ENCODE measurements at regions not wholly inside any gene's neighbourhood (a gene's known extent, or its start where the extent isn't known, plus 50 kb on each side); places are given as distances from the start of the nearest gene placed in this dataset.

- Histone ChIP-seq H3K79me2 (ENCODE audit: insufficient read depth, low read length) (no peaks in the 10 kb centered on the region), H2AFZ (ENCODE audit: low read length) (no peak overlapping the region), H3K9ac (ENCODE audit: low read length) (no peak overlapping the region), H3K27ac (ENCODE audit: low read depth, low read length, poor library complexity, severe bottlenecking) (no peak overlapping the region), H3K9me3 (ENCODE audit: low read length) (no peaks in the 10 kb centered on the region), H3F3A (ENCODE audit: insufficient read depth, low read length) (no peaks in the 10 kb centered on the region), H3K4me1 (ENCODE audit: insufficient read depth, low read length, severe bottlenecking) (no peaks in the 10 kb centered on the region), H3K36me3 (ENCODE audit: insufficient read depth, low read length) (no peaks in the 10 kb centered on the region), H3K4me3 (ENCODE audit: low read depth, low read length, poor library complexity, severe bottlenecking) (no peak overlapping the region), H3K9me2 (ENCODE audit: low read depth, low read length) (no peaks in the 10 kb centered on the region), H3K27me3 (ENCODE audit: insufficient read depth, low read length) (no peaks in the 10 kb centered on the region), H4K20me1 (ENCODE audit: insufficient read depth, low read length) (no peaks in the 10 kb centered on the region), H3K4me2 (ENCODE audit: low read length) (no peak overlapping the region)
- TF ChIP-seq CTCF (IDR thresholded peaks at IDR 0.05; ENCODE audit: low read length) (no peak), EZH2 (IDR thresholded peaks at IDR 0.05; ENCODE audit: borderline replicate concordance, low read length) (no peak)
These were observed 476.3 kb upstream of the SLITRK1 start for GRCh38 chr13:84358601-84359000.

GRCh38 chr13:84352946-84353345 is 470.7 kb upstream of the SLITRK1 start:
- Histone ChIP-seq H3K4me3 (ENCODE audit: low read depth, low read length, poor library complexity, severe bottlenecking) (no peak overlapping the region), H3F3A (ENCODE audit: insufficient read depth, low read length) (no peaks in the 10 kb centered on the region), H3K27me3 (ENCODE audit: insufficient read depth, low read length) (no peaks in the 10 kb centered on the region), H3K27ac (ENCODE audit: low read depth, low read length, poor library complexity, severe bottlenecking) (no peak overlapping the region), H2AFZ (ENCODE audit: low read length) (no peak overlapping the region), H3K4me2 (ENCODE audit: low read length) (no peak overlapping the region), H3K4me1 (ENCODE audit: insufficient read depth, low read length, severe bottlenecking) (no peaks in the 10 kb centered on the region), H3K9ac (ENCODE audit: low read length) (no peak overlapping the region), H3K36me3 (ENCODE audit: insufficient read depth, low read length) (no peaks in the 10 kb centered on the region), H3K9me2 (ENCODE audit: low read depth, low read length) (no peaks in the 10 kb centered on the region), H3K79me2 (ENCODE audit: insufficient read depth, low read length) (no peaks in the 10 kb centered on the region), H3K9me3 (ENCODE audit: low read length) (no peaks in the 10 kb centered on the region), H4K20me1 (ENCODE audit: insufficient read depth, low read length) (no peaks in the 10 kb centered on the region)
- TF ChIP-seq CTCF (IDR thresholded peaks at IDR 0.05; ENCODE audit: low read length) (no peak), EZH2 (IDR thresholded peaks at IDR 0.05; ENCODE audit: borderline replicate concordance, low read length) (no peak)

DNA sequence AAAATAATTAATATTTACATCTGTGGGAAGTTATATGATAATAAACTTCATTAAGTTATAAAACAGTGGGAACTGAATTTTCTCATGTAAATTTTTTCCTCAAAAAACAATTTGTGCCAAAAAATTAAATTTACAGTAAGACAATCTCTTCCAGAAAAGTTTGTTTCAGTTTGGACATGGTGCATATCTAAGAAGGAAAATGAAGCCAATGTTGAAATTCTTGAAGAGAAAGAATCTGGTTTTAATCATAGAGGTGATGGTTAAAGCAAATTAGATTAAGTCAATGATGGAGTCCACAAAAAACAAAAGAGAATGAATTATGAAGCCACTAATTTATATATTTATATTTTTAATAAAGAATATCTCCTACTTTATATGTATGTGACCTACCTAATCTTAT is 457.2 kb upstream of the SLITRK1 start:
- no peaks in the 10 kb centered on the region for H4K20me1 ChIP-seq (ENCODE audit: insufficient read depth, low read length)
- no peak overlapping the region for H3K27ac ChIP-seq (ENCODE audit: low read depth, low read length, poor library complexity, severe bottlenecking)
- no peak overlapping the region for H2AFZ ChIP-seq (ENCODE audit: low read length)
- no peaks in the 10 kb centered on the region for H3K4me1 ChIP-seq (ENCODE audit: insufficient read depth, low read length, severe bottlenecking)
- H3K9me3 ChIP-seq (ENCODE audit: low read length): no peaks in the 10 kb centered on the region
- no peak overlapping the region for H3K4me2 ChIP-seq (ENCODE audit: low read length)
- H3K36me3 ChIP-seq (ENCODE audit: insufficient read depth, low read length): no peaks in the 10 kb centered on the region
- H3K27me3 ChIP-seq (ENCODE audit: insufficient read depth, low read length): no peaks in the 10 kb centered on the region
- no peak overlapping the region for H3K4me3 ChIP-seq (ENCODE audit: low read depth, low read length, poor library complexity, severe bottlenecking)
- H3K9me2 ChIP-seq (ENCODE audit: low read depth, low read length): no peaks in the 10 kb centered on the region
- no peaks in the 10 kb centered on the region for H3F3A ChIP-seq (ENCODE audit: insufficient read depth, low read length)
- no peak overlapping the region for H3K9ac ChIP-seq (ENCODE audit: low read length)
- TF ChIP-seq CTCF (IDR thresholded peaks at IDR 0.05; ENCODE audit: low read length) (no peak), EZH2 (IDR thresholded peaks at IDR 0.05; ENCODE audit: borderline replicate concordance, low read length) (no peak)
- no peaks in the 10 kb centered on the region for H3K79me2 ChIP-seq (ENCODE audit: insufficient read depth, low read length)
